Suprapubic skin (tissue), 4 donors: ENCODE measurements at regions not wholly inside any gene's neighbourhood (a gene's known extent, or its start where the extent isn't known, plus 50 kb on each side); places are given as distances from the start of the nearest gene placed in this dataset.

Source experiments
- EP300 ChIP-seq: sonication (generic); formaldehyde crosslinking; IDR thresholded peaks from one replicate; pipeline ENCODE4 v1.6.1; 2017; ENCODE audit warnings: antibody characterized with exemption
- POLR2AphosphoS5 ChIP-seq, 3 donors: sonication (generic); formaldehyde crosslinking; IDR thresholded peaks; one replicate each; pipeline ENCODE4 v1.6.1; 2017; ENCODE audit warnings: antibody characterized with exemption in 3 of 3

- no peak for TF ChIP-seq EP300
- no peak for TF ChIP-seq POLR2AphosphoS5 (IDR thresholded peaks at IDR 0.05)
Observed at GRCh38 chr2:196486146-196486545, 153.4 kb upstream of the CCDC150 start.
